ENCODE measurements at regions not wholly inside any gene's neighbourhood (a gene's known extent, or its start where the extent isn't known, plus 50 kb on each side); places are given as distances from the start of the nearest gene placed in this dataset.
A peak's percentile ranks its signal among the peaks of the same experiment; 100 is the strongest.

GRCh38 chr18:61618816-61619215 is 274.0 kb downstream of the RNF152 start (continued):
- no peak for TF ChIP-seq PATZ1 (CRISPR knock-in tag; IDR thresholded peaks at IDR 0.05; ENCODE audit: borderline replicate concordance)
- no peak for TF ChIP-seq GLIS3 (CRISPR knock-in tag; IDR thresholded peaks at IDR 0.05)
- TF ChIP-seq ZNF565 (CRISPR knock-in tag; conservative IDR thresholded peaks at IDR 0.05; ENCODE audit: low read depth), result no peak

GRCh38 chr18:61616111-61616610 is 276.6 kb downstream of the RNF152 start:
- ATAC-seq, result no peak
- TF ChIP-seq CREB5 (CRISPR knock-in tag; IDR thresholded peaks at IDR 0.05; ENCODE audit: low read depth) (no peak), POU6F1 (CRISPR knock-in tag; IDR thresholded peaks at IDR 0.05; ENCODE audit: borderline replicate concordance, low read depth) (no peak), PPARA (CRISPR knock-in tag; IDR thresholded peaks at IDR 0.05; ENCODE audit: borderline replicate concordance) (no peak), OSR1 (CRISPR knock-in tag; IDR thresholded peaks at IDR 0.05) (no peak), TSHZ2 (CRISPR knock-in tag; IDR thresholded peaks at IDR 0.05) (no peak), ZNF8 (CRISPR knock-in tag; IDR thresholded peaks at IDR 0.05) (no peak), TCF4 (CRISPR knock-in tag; IDR thresholded peaks at IDR 0.05; ENCODE audit: borderline replicate concordance) (no peak), ISL1 (CRISPR knock-in tag; IDR thresholded peaks at IDR 0.05) (no peak), CSDC2 (CRISPR knock-in tag; IDR thresholded peaks at IDR 0.05) (no peak)

- ATAC-seq, result peak; percentile 45; the same call in 2 of the 3 replicates
- TF ChIP-seq TSHZ2 (CRISPR knock-in tag; IDR thresholded peaks at IDR 0.05) (no peak), RARB (CRISPR knock-in tag; IDR thresholded peaks at IDR 0.05) (no peak), POU6F1 (CRISPR knock-in tag; IDR thresholded peaks at IDR 0.05; ENCODE audit: borderline replicate concordance, low read depth) (no peak), PATZ1 (CRISPR knock-in tag; IDR thresholded peaks at IDR 0.05; ENCODE audit: borderline replicate concordance) (no peak), ZNF8 (CRISPR knock-in tag; IDR thresholded peaks at IDR 0.05) (no peak), ISL1 (CRISPR knock-in tag; IDR thresholded peaks at IDR 0.05) (no peak), ZFP3 (CRISPR knock-in tag; IDR thresholded peaks at IDR 0.05) (no peak), BACH2 (CRISPR knock-in tag; IDR thresholded peaks at IDR 0.05; ENCODE audit: borderline replicate concordance) (no peak), CREB5 (CRISPR knock-in tag; IDR thresholded peaks at IDR 0.05; ENCODE audit: low read depth) (no peak), PPARA (CRISPR knock-in tag; IDR thresholded peaks at IDR 0.05; ENCODE audit: borderline replicate concordance) (no peak), CSRNP3 (CRISPR knock-in tag; IDR thresholded peaks at IDR 0.05) (no peak), ZNF70 (CRISPR knock-in tag; IDR thresholded peaks at IDR 0.05) (no peak), ZC3H10 (CRISPR knock-in tag; IDR thresholded peaks at IDR 0.05) (no peak), ARNTL (CRISPR knock-in tag; IDR thresholded peaks at IDR 0.05; ENCODE audit: borderline replicate concordance, low read depth) (no peak), CSDC2 (CRISPR knock-in tag; IDR thresholded peaks at IDR 0.05) (no peak)
Measured at GRCh38 chr18:61612517-61612916, 279.3 kb downstream of the CDH20 start.
